Nucleus accumbens (tissue), 56 donors: ENCODE measurements at regions not wholly inside any gene's neighbourhood (a gene's known extent, or its start where the extent isn't known, plus 50 kb on each side); places are given as distances from the start of the nearest gene placed in this dataset.
"Not testable (repeated sequence)": the region's sequence is repeated elsewhere in the genome, so short reads cannot be mapped to it uniquely, and the experiment has no call there.

Experiments
- DNase-seq, 56 donors: peaks; one replicate each; lab custom pipeline; 2025; lab: John Stamatoyannopoulos, UW

DNA sequence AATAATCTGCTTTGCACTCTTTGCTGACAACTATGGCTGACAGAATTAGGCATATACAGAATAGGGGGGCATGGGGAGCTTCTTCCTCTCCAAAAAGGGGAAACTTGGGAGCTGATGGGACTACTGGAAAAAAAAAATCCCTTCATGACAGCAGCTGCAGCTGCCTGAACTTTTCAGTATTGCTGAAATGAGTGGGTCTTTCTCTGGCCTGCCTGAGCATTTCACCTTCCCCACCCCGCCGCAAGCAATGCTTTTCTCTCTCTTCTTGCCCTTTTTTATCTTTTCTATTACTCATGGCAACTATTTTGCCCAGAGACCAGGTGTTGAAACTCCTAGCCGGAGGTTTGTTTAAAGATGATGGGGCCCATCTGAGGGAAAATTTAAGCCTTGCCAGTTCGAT lies 244.9 kb downstream of the SEMA3D start:
- no peak for DNase-seq

DNA sequence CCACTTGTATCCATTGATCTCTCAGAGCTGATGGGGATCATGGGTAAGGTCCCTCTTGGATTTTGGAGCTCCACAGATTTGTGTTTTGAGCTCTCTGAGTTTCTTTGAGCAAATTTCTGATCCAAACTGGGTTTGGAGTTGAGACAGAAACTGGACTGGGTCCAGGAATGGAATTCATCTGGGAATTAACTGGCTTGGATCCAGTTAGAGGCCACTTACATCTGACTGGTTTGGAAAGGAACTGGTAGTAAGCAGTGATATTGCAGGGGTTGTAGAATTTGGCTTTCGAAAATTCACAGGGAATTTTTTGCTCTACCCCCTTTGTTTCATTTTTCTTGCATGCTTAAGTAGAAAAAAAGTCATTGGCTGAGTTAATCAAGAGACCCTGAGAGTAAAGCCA lies 245.6 kb downstream of the SEMA3D start:
- no peak for DNase-seq

DNA sequence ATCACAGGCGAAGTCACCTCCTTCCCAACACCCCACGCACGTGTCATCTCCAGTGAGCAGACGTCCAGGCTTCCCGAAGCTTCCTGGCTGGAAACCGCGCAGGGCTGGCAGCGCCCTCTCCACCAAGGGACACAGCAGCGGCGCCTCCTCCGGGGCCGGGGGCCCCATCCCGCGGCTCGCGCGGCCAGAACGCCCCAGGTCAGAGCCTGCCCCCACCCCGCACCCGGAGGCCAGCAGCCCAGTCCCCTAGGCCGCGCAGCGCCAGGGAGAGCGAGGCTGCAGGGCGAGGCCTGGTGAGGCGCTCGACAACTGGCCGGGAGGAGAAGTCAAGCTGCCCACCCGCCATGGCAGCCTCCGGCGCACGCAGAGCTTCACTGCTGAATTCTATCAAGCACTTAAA lies 247.0 kb downstream of the SEMA3D start:
- DNase-seq, result no peak

DNA sequence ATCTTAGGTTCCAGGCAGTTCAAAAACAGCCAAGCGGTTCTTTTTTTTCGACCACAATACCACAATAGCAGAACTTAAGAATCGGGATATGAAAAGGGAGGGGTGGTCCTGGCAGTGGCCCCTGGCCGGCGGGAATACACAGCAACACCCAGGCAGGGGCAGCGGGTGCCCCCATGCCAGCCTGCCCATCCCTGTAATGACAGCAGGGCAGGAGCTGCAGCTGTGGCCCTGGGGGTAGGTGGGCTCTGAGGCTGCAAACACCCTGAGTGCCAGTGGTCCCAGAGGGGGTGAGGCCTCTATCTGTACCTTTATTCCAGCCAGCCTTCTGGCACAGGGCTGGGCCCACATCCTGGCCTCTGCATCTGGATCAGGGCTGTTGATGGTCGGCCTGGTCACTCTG lies 247.4 kb downstream of the SEMA3D start:
- no peak for DNase-seq

DNA sequence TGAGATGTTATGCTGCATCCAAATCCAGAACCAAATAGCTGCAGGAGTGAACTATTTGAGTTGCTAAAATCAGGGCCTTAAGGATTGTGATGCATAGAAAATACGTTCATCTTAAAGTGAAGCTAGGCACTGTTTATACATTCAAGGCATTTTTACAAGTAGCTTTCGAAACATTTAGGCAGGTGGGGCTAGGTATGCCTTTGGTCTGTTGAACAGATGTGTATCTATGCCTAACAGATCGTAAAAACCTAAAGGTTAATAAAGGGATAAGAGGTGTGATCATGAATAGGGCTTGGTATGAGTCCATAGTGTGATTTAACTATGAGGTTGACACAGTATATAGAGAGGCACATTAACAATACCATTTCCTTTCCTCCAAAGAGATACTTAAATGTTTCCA lies 262.5 kb downstream of the SEMA3D start:
- no peak for DNase-seq

DNA sequence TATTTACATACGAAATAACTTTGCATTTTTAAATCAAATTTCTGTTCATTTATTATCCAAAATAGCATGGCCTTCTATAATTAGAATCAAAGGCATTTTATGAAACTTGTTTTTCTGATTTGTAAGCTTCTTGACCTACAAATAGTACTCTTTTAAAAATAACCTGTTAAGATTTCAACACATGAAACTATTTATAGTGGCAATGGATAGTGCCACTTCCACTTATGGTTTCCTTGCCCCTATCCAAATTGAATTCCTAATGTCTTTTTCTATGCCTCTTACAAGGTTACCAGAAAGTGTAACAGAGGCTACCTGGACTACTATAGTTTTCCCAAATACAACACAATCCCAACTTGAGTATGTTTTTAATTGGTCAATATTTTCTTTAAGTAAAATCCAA lies 263.5 kb downstream of the SEMA3D start:
- DNase-seq, result no peak

DNA sequence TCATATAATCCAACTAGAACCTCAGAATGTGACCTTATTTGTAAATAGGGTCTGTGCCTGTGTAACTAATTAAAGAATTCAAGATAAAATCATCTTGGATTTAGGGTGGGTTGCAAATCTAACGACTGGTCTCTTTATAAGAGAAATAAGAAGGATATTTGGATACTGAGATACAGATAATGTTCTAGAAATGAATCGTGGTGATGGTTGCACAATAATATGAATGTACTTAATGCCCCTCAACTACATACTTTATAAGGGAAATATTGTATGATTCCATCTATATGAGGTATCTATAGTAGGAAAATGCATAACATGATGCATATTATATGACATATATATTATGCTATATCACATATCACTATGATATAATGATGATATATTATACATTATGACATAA lies 265.7 kb downstream of the SEMA3D start:
- DNase-seq, result no peak

DNA sequence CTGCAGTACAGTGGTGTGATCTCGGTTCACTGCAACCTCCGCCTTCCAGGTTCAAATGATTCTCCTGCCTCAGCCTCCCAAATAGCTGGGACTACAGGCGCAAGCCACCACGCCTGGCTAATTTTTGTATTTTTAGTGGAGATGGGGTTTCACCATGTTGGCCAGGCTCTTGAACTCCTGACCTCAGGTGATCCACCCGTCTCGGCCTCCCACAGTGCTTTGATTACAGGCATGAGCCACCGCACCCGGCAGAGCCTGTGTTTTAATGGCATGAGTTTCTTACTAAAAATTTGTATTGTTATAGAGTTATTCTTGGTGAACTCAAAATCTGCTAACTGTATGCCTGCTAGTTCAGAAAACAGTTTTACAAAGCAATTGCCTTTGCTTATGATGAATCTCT lies 269.9 kb downstream of the SEMA3D start:
- DNase-seq, result not testable (repeated sequence)

DNA sequence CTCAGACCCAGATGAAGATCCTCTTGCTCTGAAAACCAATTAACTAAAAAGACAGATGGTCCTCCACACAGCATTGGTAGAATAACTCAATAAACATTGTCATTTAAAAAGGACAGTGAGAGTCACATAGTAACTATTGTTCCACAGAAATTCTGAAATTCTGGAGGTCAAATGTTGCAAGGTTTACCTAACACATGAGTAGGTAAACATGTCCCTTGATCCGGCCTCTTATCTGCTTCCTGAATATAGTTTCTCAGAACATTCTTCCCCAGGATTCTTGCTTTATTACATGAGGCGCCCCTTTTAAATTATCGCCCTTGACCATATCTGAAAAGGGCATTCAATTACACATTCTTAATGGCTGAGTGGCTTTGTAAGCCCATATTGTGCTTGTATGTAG lies 270.7 kb downstream of the SEMA3D start:
- DNase-seq, result no peak

DNA sequence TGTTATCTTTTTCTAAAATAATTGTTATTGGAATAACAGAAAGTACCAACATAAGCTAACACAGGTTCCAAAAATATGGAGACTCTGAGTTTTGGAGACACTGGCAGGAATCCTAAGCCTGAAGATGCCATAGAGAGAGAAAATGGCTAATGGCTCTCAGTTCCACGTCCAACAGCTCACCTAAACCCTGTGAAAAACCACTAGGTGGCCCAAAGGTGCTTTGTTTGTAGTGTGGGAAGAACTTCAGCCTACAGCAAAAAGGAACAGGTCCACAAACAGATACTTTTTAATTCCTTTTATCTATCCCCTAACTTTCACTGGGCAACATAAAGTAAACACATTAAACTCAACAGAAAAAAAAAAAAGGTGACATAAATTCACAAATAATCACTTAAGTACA lies 272.3 kb downstream of the SEMA3D start:
- DNase-seq, result no peak

DNA sequence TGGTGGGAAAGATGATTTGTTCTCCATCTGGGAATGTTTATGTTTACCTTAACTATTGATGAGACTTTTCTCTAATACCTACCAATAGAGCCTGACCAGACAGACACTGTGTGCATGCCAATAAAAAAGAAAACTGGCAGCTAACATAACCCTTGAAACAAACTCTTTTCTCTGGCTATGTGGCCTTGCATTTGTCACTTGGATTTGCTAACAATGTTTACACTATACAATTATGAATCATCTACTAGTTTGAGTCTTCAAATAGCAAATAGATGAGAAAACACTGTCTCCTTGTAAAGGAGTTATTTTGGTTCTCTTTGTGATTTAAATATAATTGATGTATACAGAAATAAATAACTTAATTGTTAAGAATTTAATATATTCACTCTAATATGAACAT lies 273.1 kb downstream of the SEMA3D start:
- DNase-seq, result no peak

DNA sequence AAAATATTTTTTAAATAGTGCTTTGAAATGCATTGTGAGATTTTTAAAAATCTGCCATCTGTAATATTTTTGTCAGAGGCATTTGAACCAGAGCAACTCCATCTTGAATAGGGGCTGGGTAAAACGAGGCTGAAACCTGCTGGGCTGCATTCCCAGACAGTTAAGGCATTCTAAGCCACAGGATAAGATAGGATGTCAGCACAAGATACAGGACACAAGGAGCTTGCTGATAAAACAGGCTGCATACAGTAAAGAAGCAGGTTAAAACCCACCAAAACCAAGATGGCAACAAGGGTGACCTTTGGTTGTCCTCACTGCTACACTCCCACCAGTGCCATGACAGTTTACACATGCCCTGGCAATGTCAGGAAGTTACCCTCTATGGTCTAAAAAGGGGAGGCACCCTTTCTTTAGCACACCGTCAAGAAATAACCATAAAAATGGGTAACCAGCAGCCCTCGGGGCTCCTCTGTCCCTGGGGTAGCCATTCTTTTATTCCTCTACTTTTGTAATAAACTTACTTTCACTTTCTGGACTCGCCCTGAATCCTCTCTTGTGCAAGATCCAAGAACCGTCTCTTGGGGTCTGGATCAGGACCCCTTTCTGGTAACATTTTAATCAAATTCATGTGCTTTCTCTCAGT lies 273.7 kb downstream of the SEMA3D start:
- no peak for DNase-seq

DNA sequence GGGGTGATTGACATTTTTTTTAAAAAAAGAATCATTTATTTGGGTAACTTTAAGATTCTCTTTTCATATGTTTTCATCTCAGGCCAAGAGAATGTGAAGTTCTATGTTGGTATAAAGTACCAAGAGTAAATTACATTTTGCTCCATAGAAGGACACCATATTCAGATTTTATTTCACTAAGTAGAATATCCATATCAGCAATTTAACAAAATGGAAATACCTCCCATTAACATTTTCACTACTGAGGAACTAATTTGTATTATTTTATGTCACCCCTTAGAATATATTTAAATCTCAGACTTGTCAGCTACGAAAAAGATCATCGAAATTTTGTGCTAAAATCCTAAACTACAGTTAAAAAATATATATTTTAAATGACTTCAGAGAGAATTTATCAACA lies 274.3 kb downstream of the SEMA3D start:
- DNase-seq, result no peak

DNA sequence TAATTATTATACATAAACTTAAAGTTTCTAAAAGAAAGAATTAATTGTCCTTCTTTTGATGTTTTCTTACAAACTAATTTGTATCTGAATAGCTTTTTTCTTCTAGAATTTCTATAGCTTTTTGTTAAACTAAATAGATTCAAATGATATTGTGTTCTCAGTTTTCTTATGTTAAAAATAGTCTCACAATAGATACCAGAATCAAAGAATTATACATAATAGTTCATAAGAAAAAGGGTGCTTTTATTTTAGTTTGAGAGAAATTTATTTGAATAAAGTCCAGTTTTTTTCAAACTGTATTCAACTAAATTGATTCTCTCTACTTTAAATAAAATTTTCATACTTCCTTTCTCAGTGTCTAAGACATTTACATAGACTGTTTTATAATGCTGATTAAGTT lies 274.8 kb downstream of the SEMA3D start:
- no peak for DNase-seq

DNA sequence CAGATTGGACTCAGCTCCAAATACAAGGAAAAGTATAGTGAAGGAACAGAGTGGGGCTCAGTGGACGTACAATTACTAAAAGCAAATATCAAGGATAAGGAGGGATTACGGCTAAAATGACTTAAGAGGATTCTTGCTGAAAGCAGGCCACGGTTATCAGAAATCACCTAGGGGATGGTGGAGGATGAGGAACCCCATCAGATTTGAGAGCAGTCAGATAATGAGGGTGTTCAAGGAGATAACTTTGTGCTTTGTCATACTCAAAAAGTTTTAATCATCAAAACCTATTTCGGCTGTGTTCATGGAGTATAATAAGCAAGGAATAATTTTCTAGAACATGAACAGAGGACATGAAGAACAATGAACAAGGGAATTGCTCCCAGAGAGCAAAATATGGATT lies 275.8 kb downstream of the SEMA3D start:
- DNase-seq, result no peak

DNA sequence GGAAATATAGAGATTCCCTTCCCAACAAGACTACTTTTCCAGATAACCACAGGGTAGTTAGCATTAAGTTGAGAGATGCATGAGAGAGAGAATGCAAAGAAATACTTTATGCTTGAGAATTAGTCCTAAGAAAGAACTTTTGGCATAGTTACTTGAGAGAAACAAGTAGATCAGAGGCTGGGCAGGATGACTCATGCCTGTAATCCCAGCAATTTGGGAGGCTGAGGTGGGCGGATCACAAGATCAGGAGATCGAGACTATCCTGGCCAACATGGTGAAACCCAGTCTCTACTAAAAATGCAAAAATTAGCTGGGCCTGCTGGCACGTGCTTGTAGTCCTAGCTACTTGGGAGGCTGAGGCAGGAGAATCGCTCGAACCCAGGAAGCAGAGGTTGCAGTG lies 276.5 kb downstream of the SEMA3D start:
- not testable (repeated sequence) for DNase-seq

DNA sequence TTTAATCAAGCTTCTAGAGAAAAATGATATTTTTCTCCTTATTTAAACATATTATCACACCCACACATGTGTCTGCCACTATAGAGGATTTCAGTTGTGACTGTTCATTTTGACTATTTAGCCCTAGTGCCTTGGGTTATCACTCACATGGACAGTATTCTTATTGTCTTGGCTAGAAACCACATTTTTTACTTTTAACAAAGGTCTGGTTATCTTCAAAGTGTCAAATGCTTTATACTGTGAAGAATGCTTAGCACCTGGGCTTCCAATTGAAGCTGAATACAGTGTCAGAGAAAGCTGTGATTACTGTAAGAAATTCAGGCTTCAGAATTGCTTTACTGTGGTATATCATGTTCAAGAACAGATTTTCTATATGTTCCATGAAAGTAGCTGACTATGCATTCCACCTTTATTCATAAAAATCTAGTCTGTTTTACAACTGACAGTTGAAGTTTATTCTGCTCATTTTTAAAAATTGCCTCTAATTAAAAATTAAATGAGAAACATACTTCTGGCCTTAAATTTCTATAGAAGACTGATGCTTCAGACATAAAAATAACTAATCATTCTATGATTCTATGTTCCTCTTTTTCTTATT lies 278.6 kb downstream of the SEMA3D start:
- DNase-seq, result no peak

DNA sequence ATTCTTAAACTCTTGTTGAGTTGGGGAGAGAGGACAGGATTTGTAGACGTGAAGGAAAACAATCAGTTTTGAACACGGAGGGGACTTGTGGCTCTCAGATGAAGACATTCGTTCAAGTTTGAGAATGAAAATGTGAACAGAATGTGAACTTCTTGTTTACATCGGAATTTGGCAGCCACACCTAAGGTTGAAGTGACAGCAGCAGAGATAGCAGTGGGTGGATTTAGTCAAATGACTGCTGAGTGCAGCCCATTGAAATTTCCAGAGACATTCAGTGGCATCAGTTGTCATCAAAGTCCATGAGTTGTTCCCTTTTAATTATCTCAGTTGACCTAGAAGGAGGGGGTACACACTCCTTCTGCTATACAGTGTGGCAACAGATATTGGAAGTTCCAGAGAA lies 280.0 kb downstream of the SEMA3D start:
- no peak for DNase-seq

DNA sequence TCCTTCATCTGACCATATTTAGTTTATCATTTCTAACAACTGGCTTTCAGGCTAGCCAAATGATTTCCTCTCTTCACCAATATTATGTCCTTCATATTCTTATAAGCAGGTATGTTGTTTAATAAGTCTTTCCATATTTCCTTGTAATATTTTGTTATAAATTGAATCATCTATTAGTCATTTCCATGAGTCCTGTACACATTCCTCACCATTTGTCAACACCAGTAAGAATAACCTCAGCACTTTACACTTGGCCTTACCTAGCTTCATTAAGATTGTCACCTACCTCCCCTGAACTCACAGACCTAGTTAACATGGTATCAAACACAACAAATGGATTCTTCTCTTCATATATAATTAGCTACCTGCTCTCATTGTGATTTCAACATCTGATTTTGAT lies 282.3 kb downstream of the SEMA3D start:
- DNase-seq, result no peak

DNA sequence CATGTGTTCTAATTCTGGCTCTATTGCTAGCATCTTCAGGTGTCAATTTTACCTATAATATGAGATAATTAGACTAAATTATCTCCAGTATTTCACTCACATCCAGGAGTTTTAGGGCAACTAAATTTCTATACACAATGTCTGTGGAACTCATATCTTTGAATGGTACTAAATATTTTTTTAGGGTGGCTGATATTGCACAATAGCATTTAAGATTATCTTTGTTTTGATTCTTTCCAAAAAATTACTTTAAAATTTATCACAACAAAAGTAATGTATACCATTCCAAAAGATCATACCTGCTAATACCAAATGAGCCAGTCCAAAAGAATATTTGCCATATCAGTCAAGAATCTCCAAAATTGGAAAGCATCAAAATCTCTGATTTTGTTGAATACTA lies 285.5 kb downstream of the SEMA3D start:
- DNase-seq, result no peak

DNA sequence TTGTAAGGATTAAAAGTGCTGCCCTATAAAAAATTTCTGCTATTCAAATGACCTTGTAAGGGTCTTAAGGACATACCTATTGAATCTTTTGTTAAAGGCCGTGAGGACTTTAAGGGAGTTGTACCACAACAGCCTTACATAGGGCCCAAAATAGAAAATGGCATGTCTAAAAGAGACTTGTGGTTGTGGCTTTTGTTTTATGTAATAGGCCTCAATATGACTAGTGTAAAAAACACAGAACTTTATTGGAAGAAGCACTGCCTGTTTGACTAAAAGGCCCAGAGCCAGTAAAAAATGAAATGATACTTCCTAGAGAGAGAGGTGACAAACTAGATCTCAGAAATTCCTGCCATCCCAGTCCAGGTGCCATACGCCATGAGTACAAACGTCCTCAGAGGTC lies 286.6 kb downstream of the SEMA3D start:
- no peak for DNase-seq

DNA sequence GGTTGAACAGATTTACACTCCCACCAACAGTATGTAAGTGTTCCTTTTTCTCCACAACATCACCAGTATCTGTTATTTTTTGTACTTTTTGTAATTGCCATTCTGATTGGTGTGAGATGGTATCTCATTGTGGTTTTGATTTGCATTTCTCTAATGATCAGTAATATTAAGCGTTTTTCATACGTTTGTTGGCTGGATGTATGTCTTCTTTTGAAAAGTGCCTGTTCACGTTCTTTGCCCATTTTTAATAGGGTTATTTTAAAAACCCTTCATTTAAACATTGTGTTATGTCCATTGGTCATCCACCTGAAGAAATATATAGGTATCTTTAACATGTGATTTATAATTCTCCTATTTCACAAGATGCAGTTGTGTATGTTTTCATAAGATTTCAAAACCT lies 291.3 kb downstream of the SEMA3D start:
- no peak for DNase-seq

DNA sequence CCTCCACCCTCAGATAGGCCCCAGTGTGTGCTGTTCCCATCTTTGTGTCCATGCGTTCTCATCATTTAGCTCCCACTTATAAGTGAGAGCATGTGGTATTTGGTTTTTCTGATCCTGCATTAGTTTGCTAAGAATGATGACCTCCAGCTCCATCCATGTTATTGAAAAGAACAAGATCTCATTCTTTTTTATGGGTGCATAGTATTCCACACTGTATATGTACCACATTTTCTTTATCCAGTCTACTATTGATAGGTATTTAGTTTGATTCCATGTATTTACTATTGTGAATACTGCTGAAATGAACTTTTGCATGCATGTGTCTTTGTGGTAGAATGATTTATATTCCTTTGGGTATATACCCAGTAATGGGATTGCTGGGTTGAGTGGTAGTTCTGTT lies 303.3 kb downstream of the SEMA3D start:
- not testable (repeated sequence) for DNase-seq
